Common myeloid progenitor, CD34-positive (primary cell): ENCODE measurements at regions not wholly inside any gene's neighbourhood (a gene's known extent, or its start where the extent isn't known, plus 50 kb on each side); places are given as distances from the start of the nearest gene placed in this dataset.

Source experiments
- CTCF ChIA-PET: fragments of 350-600 bp; sonication (Branson Sonifier 250); formaldehyde crosslinking; loops from one replicate; lab custom pipeline; 2021; ENCODE audit warnings: antibody characterized with exemption; lab: Charles Lee
- POLR2A ChIA-PET: fragments of 350-600 bp; sonication (Branson Sonifier 250); formaldehyde crosslinking; loops from one replicate; lab custom pipeline; 2021; ENCODE audit warnings: antibody characterized with exemption; lab: Charles Lee
- DNase-seq, 3 donors: peaks; one replicate each; pipeline versions ENCODE4 v3.0.0 to v3.0.0-alpha.2; 2013
- H3K27ac ChIP-seq, 2 experiments: 1 replicate in 1 of 2; 2 replicates in 1 of 2; pipeline ENCODE4 v1.7.0; 2013; ENCODE audit warnings: inconsistent platforms in 2 of 2, low read length in 2 of 2, mild to moderate bottlenecking in 2 of 2, low read depth in 1 of 2, moderate library complexity in 1 of 2; ENCODE audit not compliant: severe bottlenecking in 2 of 2, insufficient read depth in 1 of 2, poor library complexity in 1 of 2
- H3K27me3 ChIP-seq, 5 experiments: replicated peaks in 2 of 5; 1 replicate in 3 of 5; 2 replicates in 2 of 5; pipeline versions ENCODE4 v1.6.1 to v1.7.0; 2013; ENCODE audit warnings: low read length in 4 of 5, mild to moderate bottlenecking in 2 of 5, moderate library complexity in 2 of 5, inconsistent platforms in 1 of 5; ENCODE audit not compliant: insufficient read depth in 5 of 5, control insufficient read depth in 4 of 5
- H3K36me3 ChIP-seq, 4 experiments: 1 replicate in 2 of 4; 2 replicates in 2 of 4; pipeline versions ENCODE4 v1.6.1 to v1.7.0; 2013; ENCODE audit warnings: low read length in 3 of 4, control low read depth in 1 of 4, mild to moderate bottlenecking in 1 of 4; ENCODE audit not compliant: control insufficient read depth in 4 of 4, insufficient read depth in 4 of 4
- H3K4me1 ChIP-seq, 4 experiments: 1 replicate in 3 of 4; 2 replicates in 1 of 4; pipeline versions ENCODE4 v1.6.1 to v1.7.1; 2013; ENCODE audit warnings: low read length in 3 of 4, mild to moderate bottlenecking in 3 of 4, control low read depth in 1 of 4, inconsistent platforms in 1 of 4, moderate library complexity in 1 of 4; ENCODE audit not compliant: control insufficient read depth in 4 of 4, insufficient read depth in 4 of 4; ENCODE audit errors: control extremely low read depth in 1 of 4
- H3K4me3 ChIP-seq, 7 experiments: 1 replicate in 4 of 7; 2 replicates in 3 of 7; pipeline versions ENCODE4 v1.5.1 to v1.7.0; 2013; ENCODE audit warnings: mild to moderate bottlenecking in 7 of 7, low read length in 6 of 7, moderate library complexity in 6 of 7, inconsistent platforms in 2 of 7, low read depth in 2 of 7, control low read depth in 1 of 7; ENCODE audit not compliant: insufficient read depth in 4 of 7, control insufficient read depth in 1 of 7; ENCODE audit errors: extremely low read depth in 1 of 7
- H3K9me3 ChIP-seq, 5 experiments: 1 replicate in 4 of 5; 2 replicates in 1 of 5; pipeline versions ENCODE4 v1.6.1 to v1.7.1; 2013; ENCODE audit warnings: low read length in 4 of 5, mild to moderate bottlenecking in 2 of 5, inconsistent platforms in 1 of 5, low read depth in 1 of 5, moderate library complexity in 1 of 5; ENCODE audit not compliant: control insufficient read depth in 4 of 5, insufficient read depth in 2 of 5; ENCODE audit errors: control extremely low read depth in 1 of 5
- WGBS: methylation state at CpG from one replicate; pipeline ENCODE4 v1.1.5; 2013; ENCODE audit not compliant: insufficient coverage; 5-methylcytosine and 5-hydroxymethylcytosine counted together

DNA sequence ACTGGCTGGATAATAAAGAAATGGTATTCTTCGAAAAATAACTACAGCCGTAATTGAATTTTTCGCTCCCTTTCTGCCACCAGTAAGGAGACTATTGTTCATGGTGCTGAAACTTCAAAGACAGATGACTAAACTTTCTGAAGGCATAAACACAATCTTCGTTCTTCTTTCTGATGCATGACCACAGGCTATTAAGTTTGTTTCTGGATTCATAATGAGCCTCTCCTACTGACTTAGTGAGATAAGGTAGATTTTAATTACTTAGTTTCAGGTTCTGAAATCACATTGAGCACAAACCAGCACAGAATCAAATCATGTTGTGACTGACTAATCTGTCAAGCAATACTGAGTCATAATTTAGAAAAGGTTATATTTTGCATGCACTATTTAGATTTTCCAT lies 441.8 kb upstream of the CCNG1 start:
- no peak for DNase-seq
- WGBS: 94% methylated on average over 3 of the region's 4 CpGs
- Histone ChIP-seq H3K27me3 (no peaks in the 10 kb centered on the region), H3K4me1 (no peaks in the 10 kb centered on the region), H3K4me3 (no peak overlapping the region), H3K27ac (no peak overlapping the region), H3K9me3 (no peaks in the 10 kb centered on the region), H3K36me3 (no peaks in the 10 kb centered on the region)
- CTCF ChIA-PET: no interaction called here
- POLR2A ChIA-PET: no interaction called here

DNA sequence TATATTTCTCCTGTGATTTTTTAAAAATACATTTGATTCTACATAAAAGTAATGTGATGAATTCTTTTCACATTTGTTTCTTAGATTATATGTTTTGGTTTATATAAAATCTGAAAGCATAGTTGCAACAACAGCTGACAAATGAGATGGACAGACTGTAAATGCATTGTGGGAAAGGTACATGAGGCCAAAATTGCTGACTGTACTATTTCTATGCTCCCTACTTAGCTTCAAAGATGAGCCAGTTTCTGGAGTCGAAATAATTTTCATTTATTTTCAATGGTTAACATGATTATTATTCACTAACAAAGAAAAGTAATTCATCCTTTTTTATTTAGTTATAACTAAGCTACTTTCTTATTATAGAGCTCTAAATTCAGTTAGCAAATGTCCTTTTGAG lies 441.3 kb upstream of the CCNG1 start:
- Histone ChIP-seq H3K36me3 (no peaks in the 10 kb centered on the region), H3K27me3 (no peaks in the 10 kb centered on the region), H3K4me3 (no peak overlapping the region), H3K27ac (no peak overlapping the region), H3K9me3 (no peaks in the 10 kb centered on the region), H3K4me1 (no peaks in the 10 kb centered on the region)
- no peak for DNase-seq
- POLR2A ChIA-PET: no interaction called here
- CTCF ChIA-PET: no interaction called here
- WGBS: no CpG with 5 or more reads among the region's 1 CpG

DNA sequence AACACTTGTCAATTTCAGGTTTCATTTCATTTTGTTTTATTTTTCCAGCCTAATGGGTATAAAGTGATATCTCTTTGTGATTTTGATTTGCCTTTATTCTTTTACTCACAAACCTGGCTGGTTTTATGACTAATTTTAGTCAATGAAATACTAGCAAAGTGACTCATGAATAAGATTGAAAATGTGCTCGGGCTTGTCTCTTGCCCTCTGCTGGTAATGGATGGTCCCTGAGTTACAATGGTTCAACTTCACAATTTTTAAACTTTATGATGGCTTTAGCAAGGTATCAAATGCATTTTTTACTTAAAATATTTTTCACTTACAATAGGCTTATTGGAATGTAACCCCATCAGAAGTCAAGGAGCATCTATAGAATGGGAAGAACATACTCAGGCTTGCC lies 431.4 kb upstream of the CCNG1 start:
- no peaks in the 10 kb centered on the region for H3K36me3 ChIP-seq
- H3K4me3 ChIP-seq: no peak overlapping the region
- no CpG with 5 or more reads among the region's 1 CpG for WGBS
- no peak for DNase-seq
- ChIA-PET CTCF (no interaction called here), POLR2A (no interaction called here)
- no peak overlapping the region for H3K27ac ChIP-seq
- no peaks in the 10 kb centered on the region for H3K27me3 ChIP-seq
- H3K4me1 ChIP-seq: no peaks in the 10 kb centered on the region
- no peaks in the 10 kb centered on the region for H3K9me3 ChIP-seq

DNA sequence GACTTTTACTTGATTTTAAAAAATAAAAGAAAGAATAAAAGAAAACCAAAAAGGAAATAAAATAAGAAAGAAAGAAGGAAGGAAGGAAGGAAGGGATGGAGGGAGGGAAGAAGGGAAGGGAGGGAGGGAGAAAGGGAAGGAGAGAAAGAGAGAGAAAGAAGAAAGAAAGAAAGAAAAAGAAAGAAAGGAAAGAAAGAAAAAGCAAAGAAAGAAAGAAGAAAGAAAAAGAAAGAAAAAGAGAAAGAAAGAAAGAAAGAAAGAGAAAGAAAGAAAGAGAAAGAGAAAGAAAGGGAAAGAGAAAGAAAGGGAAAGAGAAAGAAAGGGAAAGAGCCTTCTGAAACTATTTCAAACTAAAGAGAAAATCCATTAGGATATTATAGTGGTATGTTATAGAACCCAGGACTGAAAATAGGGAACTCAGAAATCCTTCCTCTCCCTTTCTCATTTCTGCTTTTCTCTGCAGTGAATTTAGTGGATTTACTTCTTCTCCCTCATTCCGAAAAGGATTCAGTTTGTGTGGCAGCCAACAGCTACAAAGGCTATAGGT lies 414.7 kb upstream of the CCNG1 start:
- WGBS: 80% methylated on average over 1 of the region's 1 CpG
- POLR2A ChIA-PET: no interaction called here
- Histone ChIP-seq H3K27me3 (no peaks in the 10 kb centered on the region), H3K36me3 (no peaks in the 10 kb centered on the region), H3K4me3 (no peak overlapping the region), H3K9me3 (no peaks in the 10 kb centered on the region), H3K27ac (no peak overlapping the region), H3K4me1 (no peaks in the 10 kb centered on the region)
- DNase-seq: no peak
- CTCF ChIA-PET: interaction anchor here (1.0 kb wide), 1 partner anchor 9 kb away, joined by 3 read pairs; no protein-coding TSS in a partner anchor

DNA sequence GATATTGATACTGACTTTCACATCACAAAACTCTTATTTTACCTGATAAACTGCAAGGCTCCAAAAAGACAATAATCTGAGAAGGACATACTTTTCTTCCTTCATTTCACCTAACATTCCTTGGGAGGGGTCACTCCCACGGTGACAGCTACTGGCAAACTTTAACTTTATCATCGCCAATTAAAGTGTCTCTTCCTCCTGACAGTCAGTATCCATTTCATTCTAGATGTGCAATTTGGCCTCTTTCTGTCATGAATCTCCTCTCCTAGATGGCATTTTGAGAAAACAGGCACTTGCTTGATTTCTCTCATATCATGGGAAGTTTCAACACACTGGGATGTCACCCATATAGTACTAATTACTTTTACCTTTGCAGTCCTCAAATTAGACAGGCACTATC lies 413.5 kb upstream of the CCNG1 start:
- CTCF ChIA-PET: interaction anchor here (1.0 kb wide), 1 partner anchor 8 kb away, joined by 3 read pairs; no protein-coding TSS in a partner anchor
- WGBS: 93% methylated on average over 2 of the region's 2 CpGs
- POLR2A ChIA-PET: no interaction called here
- H3K27ac ChIP-seq: no peak overlapping the region
- no peaks in the 10 kb centered on the region for H3K4me1 ChIP-seq
- no peaks in the 10 kb centered on the region for H3K27me3 ChIP-seq
- H3K4me3 ChIP-seq: no peak overlapping the region
- DNase-seq: no peak
- H3K9me3 ChIP-seq: no peaks in the 10 kb centered on the region
- H3K36me3 ChIP-seq: no peaks in the 10 kb centered on the region

DNA sequence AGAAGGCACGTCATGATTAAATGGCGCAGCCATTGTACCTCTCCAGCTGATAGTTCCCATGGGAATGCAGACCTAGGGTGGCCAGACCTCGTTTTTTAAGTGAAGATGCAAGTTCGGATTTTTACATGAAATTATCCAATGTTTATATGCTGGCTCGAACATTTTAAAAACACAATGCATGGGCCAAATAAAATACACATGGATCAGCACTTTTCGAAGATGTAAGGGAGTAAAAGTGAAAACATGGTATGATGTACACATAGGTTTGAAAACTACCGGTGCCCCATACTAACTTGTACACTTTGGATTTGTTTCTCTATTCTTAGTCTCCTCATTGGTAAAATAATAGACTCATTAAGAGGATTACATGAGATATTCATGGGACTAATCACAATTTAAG lies 412.5 kb upstream of the CCNG1 start:
- Histone ChIP-seq H3K4me1 (no peaks in the 10 kb centered on the region), H3K36me3 (no peaks in the 10 kb centered on the region), H3K9me3 (no peaks in the 10 kb centered on the region), H3K27me3 (no peaks in the 10 kb centered on the region), H3K27ac (no peak overlapping the region), H3K4me3 (no peak overlapping the region)
- ChIA-PET CTCF (no interaction called here), POLR2A (no interaction called here)
- DNase-seq: no peak
- 91% methylated on average over 3 of the region's 7 CpGs for WGBS

DNA sequence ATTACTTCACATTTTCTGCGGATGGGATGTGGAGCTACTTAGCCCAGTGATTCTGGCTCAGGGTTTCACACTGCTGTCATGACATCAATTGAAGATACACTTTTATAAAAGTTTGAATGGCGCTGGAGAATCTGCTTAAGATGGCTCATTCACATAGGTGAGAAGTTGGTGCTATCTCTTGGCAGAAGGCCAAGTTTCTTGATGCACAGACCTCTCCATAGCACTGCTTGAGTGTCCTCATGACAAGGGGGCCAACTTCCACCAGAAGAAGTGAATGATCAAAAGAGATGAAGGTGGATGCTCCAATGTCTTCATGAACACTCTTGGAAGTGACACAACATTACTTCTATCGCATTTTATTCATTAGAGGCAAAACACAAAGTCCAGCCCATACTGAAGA lies 403.7 kb upstream of the CCNG1 start:
- Histone ChIP-seq H3K27me3 (no peaks in the 10 kb centered on the region), H3K9me3 (no peaks in the 10 kb centered on the region), H3K4me3 (no peak overlapping the region), H3K27ac (no peak overlapping the region), H3K36me3 (no peaks in the 10 kb centered on the region), H3K4me1 (no peaks in the 10 kb centered on the region)
- WGBS: 0% methylated on average over 2 of the region's 3 CpGs
- no peak for DNase-seq
- ChIA-PET POLR2A (no interaction called here), CTCF (no interaction called here)
